ENCODE measurements at regions not wholly inside any gene's neighbourhood (a gene's known extent, or its start where the extent isn't known, plus 50 kb on each side); places are given as distances from the start of the nearest gene placed in this dataset.

- TF ChIP-seq CTCF (IDR thresholded peaks at IDR 0.05 in 8 of 11, conservative IDR thresholded peaks at IDR 0.05 in 3 of 11) (no peak), POLR2AphosphoS5 (IDR thresholded peaks at IDR 0.05) (no peak), POLR2A (IDR thresholded peaks at IDR 0.05) (no peak)
These were observed 209.2 kb downstream of the ANKRD60 start for GRCh38 chr20:58019027-58019849.
